Adrenal gland (tissue), 9 donors: ENCODE measurements at regions not wholly inside any gene's neighbourhood (a gene's known extent, or its start where the extent isn't known, plus 50 kb on each side); places are given as distances from the start of the nearest gene placed in this dataset.

Experiments used
- DNase-seq, 7 donors: peaks; one replicate each; pipeline ENCODE4 v3.0.0-alpha.2; 2019 to 2020
- H3K27ac ChIP-seq, 5 donors: fragments of 200-600 bp; sonication (generic) in 4 of 5; 1 replicate in 3 of 5; 2 replicates in 2 of 5; pipeline versions ENCODE4 v1.5.1 to v1.8.0; 2016 to 2020; ENCODE audit warnings: mild to moderate bottlenecking in 1 of 5
- H3K27me3 ChIP-seq: fragments of 200-600 bp; 2 replicates; pipeline ENCODE4 v1.8.0; 2021
- H3K36me3 ChIP-seq, 2 donors: fragments of 200-600 bp; replicated peaks in 1 of 2; 1 replicate in 1 of 2; 2 replicates in 1 of 2; pipeline versions ENCODE4 v1.5.1 to v1.8.0; 2018 to 2022
- H3K4me1 ChIP-seq, 2 donors: fragments of 200-600 bp; replicated peaks in 1 of 2; 1 replicate in 1 of 2; 2 replicates in 1 of 2; pipeline versions ENCODE4 v1.5.1 to v1.8.0; 2018 to 2021
- H3K4me3 ChIP-seq, 4 donors: fragments of 200-600 bp; sonication (generic) in 3 of 4; one replicate each; pipeline ENCODE4 v1.5.1; 2016 to 2018
- H3K9me3 ChIP-seq, 3 donors: fragments of 200-600 bp; sonication (generic) in 1 of 3; replicated peaks in 1 of 3; 1 replicate in 2 of 3; 2 replicates in 1 of 3; pipeline versions ENCODE4 v1.5.1 to v1.8.0; 2016 to 2021
- POLR2A ChIP-seq, 2 donors: fragments of 450-650 bp; IDR thresholded peaks; one replicate each; pipeline ENCODE4 v1.6.1; 2017; ENCODE audit warnings: antibody characterized with exemption in 2 of 2, mild to moderate bottlenecking in 2 of 2, moderate library complexity in 1 of 2
- WGBS, 4 donors: extraction: QIAGEN DNeasy Blood & Tissue Kit in 2 of 4; methylation state at CpG; one replicate each; pipeline versions ENCODE4 v1.1.5 to v1.1.7; 2013 to 2017; 5-methylcytosine and 5-hydroxymethylcytosine counted together
- intact Hi-C, 2 donors: fragments of 100-400 bp; cut with DNase I; formaldehyde crosslinking; loops; one replicate each; pipeline versions ENCODE4 v1.14.1 to v1.15.0; 2022 to 2023
- TF ChIP-seq, protein P1 (sequence below), 6 experiments: fragments of 450-650 bp in 4 of 6; fragments of 200-600 bp in 2 of 6; sonication (generic) in 1 of 6; IDR thresholded peaks; 1 replicate in 5 of 6; 2 replicates in 1 of 6; pipeline versions ENCODE4 v1.5.1 to v1.8.0; 2016 to 2021; ENCODE audit warnings: antibody characterized with exemption in 6 of 6, mild to moderate bottlenecking in 2 of 6, moderate library complexity in 1 of 6
- donor health status: healthy with polysubstance abuse.
- donor health status: Bipolar disorder and iron deficiency.
- donor health status: DM: yes; HTN: yes; CAD: no.
- donor health status: DM: no; HTN: no; CAD: no.
- donor health status: DM: no; HTN: no; CAD: no.

DNA sequence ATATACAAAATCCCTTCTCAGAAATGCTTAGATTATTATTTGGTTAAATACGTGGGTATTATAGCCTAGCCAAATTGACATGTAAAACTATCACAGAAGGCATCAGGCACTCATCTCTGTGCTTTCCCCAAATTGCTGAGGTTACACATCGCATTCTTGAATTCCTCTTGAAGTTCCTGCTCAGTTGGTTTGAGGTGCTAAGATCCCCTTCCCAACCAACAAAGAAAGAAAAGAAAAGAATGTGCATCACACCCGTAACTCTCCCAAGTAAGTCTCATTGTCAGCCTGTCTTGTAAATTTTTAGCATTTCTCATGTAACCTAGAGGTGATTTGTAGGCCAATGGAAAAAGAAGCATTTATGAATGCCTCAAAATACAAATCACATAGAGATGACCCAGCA, 539.2 kb upstream of the PRMT6 start:
- intact Hi-C loops, result no loop called here
- no peaks in the 10 kb centered on the region for H3K27me3 ChIP-seq
- no peak overlapping the region for H3K27ac ChIP-seq
- no peaks in the 10 kb centered on the region for H3K4me1 ChIP-seq
- H3K4me3 ChIP-seq, result no peak overlapping the region
- TF ChIP-seq, protein P1, sequence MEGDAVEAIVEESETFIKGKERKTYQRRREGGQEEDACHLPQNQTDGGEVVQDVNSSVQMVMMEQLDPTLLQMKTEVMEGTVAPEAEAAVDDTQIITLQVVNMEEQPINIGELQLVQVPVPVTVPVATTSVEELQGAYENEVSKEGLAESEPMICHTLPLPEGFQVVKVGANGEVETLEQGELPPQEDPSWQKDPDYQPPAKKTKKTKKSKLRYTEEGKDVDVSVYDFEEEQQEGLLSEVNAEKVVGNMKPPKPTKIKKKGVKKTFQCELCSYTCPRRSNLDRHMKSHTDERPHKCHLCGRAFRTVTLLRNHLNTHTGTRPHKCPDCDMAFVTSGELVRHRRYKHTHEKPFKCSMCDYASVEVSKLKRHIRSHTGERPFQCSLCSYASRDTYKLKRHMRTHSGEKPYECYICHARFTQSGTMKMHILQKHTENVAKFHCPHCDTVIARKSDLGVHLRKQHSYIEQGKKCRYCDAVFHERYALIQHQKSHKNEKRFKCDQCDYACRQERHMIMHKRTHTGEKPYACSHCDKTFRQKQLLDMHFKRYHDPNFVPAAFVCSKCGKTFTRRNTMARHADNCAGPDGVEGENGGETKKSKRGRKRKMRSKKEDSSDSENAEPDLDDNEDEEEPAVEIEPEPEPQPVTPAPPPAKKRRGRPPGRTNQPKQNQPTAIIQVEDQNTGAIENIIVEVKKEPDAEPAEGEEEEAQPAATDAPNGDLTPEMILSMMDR (IDR thresholded peaks at IDR 0.05), result no peak
- no peak for TF ChIP-seq POLR2A (IDR thresholded peaks at IDR 0.05)
- no peak for DNase-seq
- WGBS, 4 donors, result 70 to 85% (median 82%) methylated on average over 3 of the region's 3 CpGs
- no peaks in the 10 kb centered on the region for H3K36me3 ChIP-seq
- no peaks in the 10 kb centered on the region for H3K9me3 ChIP-seq

DNA sequence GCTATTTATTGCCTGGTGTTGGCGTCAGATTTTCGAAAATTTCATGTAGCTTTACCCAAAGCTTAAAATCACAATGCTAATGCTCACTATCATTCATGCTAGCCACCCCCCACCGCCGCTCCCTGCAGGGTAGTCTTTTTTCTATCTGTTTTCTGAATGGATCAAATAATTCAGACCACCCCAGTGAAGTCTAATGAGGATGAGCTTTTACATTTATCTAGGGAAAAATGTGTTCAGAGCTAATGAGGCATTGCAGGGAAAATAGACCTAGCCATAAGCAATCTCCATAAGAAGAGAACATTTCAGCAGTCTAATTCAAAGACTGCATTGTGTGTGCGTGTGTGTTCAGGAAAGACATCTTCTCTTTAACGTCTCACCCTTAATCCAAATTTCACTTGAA, 533.0 kb upstream of the PRMT6 start:
- intact Hi-C loops, result no loop called here
- no peak for DNase-seq
- TF ChIP-seq, protein P1 (IDR thresholded peaks at IDR 0.05), result no peak
- TF ChIP-seq POLR2A (IDR thresholded peaks at IDR 0.05), result no peak
- Histone ChIP-seq H3K36me3 (no peaks in the 10 kb centered on the region), H3K4me3 (no peak overlapping the region), H3K27ac (no peak overlapping the region), H3K27me3 (no peaks in the 10 kb centered on the region), H3K9me3 (no peaks in the 10 kb centered on the region), H3K4me1 (no peaks in the 10 kb centered on the region)
- WGBS, 4 donors, result 49 to 55% (median 52%) methylated on average over 6 of the region's 6 CpGs

DNA sequence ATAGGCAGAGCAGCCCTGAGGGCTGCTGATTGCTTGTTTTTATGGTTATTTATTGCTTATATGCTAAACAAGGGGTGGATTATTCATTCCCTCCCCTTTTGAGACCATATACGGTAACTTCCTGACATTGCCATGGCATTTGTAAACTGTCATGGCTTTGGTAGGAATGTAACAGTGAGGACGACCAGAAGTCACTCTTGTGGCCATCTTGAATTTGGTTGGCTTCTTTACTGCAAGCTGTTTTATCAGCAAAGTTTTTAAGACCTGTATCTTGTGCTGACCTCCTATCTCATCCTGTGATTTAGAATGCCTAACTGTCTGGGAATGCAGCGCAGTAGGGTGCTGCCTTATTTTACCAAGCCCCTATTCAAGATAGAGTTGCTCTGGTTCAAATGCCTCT, 531.8 kb upstream of the PRMT6 start:
- WGBS, 4 donors, result 74 to 86% (median 78%) methylated on average over 3 of the region's 3 CpGs
- intact Hi-C loops, result no loop called here
- no peaks in the 10 kb centered on the region for H3K9me3 ChIP-seq
- no peak overlapping the region for H3K4me3 ChIP-seq
- TF ChIP-seq POLR2A (IDR thresholded peaks at IDR 0.05), result no peak
- TF ChIP-seq, protein P1 (IDR thresholded peaks at IDR 0.05), result no peak
- no peaks in the 10 kb centered on the region for H3K27me3 ChIP-seq
- no peak for DNase-seq
- no peak overlapping the region for H3K27ac ChIP-seq
- no peaks in the 10 kb centered on the region for H3K36me3 ChIP-seq
- no peaks in the 10 kb centered on the region for H3K4me1 ChIP-seq

DNA sequence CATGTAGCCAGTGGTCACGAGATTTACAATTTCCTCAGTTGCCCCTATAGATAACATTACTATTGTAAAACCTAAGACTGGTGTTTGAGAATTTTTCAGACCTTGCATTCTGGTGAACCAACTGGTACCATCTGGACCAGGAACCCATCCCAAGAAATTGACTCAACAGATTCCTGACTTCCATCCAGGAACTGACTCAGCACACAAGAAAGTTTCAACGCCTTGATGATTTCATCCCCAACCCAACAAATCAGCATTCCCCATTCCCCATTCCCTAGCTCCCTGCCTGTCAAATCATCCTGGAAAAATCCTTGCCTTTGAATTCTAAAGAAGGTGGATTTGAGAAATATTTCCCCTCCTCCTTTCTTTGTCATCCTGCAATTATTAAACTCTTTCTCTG, 529.8 kb upstream of the PRMT6 start:
- TF ChIP-seq POLR2A (IDR thresholded peaks at IDR 0.05), result no peak
- TF ChIP-seq, protein P1 (IDR thresholded peaks at IDR 0.05), result no peak
- 57 to 78% (median 66%) methylated on average over 2 of the region's 2 CpGs for WGBS, 4 donors
- Histone ChIP-seq H3K27ac (no peak overlapping the region), H3K9me3 (no peaks in the 10 kb centered on the region), H3K27me3 (no peaks in the 10 kb centered on the region), H3K4me1 (no peaks in the 10 kb centered on the region), H3K36me3 (no peaks in the 10 kb centered on the region), H3K4me3 (no peak overlapping the region)
- intact Hi-C loops, result no loop called here
- no peak for DNase-seq
